Left cardiac atrium (tissue), 4 donors: ENCODE measurements at regions not wholly inside any gene's neighbourhood (a gene's known extent, or its start where the extent isn't known, plus 50 kb on each side); places are given as distances from the start of the nearest gene placed in this dataset.

ENCODE experiments used
- ATAC-seq, 2 donors: fragments of 200-7000 bp; cut with Tn5 transposase; one replicate each; pipeline ENCODE4 v1.9.1; 2020; ENCODE audit warnings: mild to moderate bottlenecking in 2 of 2, moderate library complexity in 2 of 2
- DNase-seq: peaks from one replicate; pipeline ENCODE4 v3.0.0-alpha.2; 2020
- intact Hi-C, 2 donors: fragments of 100-400 bp; cut with DNase I; formaldehyde crosslinking; loops; one replicate each; pipeline versions ENCODE4 v1.14.1 to v1.15.1; 2022 to 2023
- donor health status: DM: no; HTN: yes; CAD: no.
- donor health status: DM: no; HTN: yes; CAD: no; lungs with severe emphysema.
- donor health status: DM: yes; HTN: yes; CAD: no.
- donor health status: Dilated cardiomyopathy.

DNA sequence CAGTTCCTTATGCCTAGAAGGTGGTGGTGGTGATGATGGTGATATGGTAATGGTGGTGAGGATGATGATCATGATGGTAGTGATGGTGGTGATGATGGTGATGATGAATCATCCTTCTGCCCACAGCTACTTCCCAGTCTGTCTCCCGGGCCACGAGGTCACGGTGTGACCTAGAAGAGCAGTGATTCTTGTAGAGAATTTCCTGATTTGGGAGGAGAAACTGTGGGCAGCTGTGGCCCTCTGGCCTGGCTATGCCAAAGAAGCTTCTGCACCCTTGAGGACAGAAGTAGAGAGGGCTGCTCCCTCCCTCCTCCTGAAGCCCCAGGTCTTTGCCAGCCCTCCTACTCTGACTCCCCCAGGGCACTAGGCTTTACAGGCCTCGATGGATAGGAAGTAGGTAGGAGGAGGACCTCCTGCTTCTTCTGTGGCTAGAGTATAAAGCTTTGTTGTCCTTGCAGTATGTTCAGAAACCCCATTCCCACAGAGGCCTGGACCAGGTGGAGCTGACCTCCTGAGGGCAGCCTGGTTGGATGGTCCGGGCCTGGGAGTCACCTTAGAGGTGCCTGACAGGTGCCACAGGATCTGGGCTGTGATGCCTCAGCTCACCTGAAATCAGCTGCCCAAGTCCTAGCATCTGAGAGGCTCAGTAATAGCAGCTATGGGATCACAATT, 57.9 kb upstream of the EPAS1 start:
- ATAC-seq, result peak in 1 of 2 donors; percentile 31
- intact Hi-C loops, result no loop called here
- DNase-seq, result no peak

DNA sequence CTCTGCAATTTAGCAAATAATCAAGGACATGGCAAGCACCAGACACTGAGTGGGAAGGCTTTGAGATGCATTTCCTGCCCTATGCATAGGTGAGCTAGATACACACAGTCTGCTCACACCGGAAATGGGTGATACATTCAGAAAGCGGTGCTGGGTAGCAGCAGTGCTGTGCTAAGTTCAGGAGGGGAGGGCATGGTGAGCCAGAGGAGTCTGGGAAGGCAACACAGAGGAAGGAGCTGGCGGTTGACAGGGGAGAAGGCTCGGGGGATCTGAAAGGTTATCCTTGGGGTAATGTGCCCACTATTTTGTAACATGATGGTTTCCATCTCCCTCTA, 57.4 kb upstream of the EPAS1 start:
- peak; percentile 41 to 45 for ATAC-seq
- DNase-seq, result no peak
- intact Hi-C loops, result no loop called here

DNA sequence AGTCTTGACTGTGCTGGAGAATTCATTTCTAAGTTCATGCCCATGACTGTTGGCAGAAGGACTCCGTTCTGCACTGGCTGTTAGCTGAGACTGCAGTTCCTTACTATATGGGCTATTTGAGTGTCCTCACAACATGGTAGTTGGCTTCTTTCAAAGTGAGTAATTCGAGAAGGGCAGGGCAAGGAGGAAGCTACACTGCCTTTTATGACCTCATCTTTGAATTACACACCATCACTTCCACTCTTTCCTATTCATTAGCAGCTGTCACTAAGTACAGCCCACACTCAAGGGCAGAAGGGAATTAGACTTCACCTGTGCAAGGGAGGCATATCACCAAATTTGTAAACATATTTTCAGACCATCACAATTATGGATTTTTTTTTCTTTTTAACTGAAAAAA, 55.9 kb upstream of the EPAS1 start:
- DNase-seq (no peak), ATAC-seq (no peak)
- intact Hi-C loops, result no loop called here

DNA sequence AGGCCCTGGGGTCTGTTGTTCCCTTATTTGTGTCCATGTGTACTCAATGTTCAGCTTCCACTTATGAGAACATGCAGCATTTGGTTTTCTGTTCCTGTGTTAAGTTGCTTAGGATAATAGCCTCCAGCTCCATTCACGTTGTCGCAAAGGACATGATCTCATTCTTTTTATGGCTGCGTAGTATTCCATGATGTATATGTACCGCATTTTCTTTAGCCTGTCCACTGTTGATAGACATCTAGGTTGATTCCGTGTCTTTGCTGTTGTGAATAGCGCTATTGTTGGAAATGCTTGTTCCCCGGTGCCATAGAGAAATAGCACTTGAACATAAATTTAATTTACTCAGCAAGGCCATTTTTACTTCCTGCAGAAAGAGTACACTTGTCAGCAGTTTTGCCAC, 51.3 kb upstream of the EPAS1 start:
- no peak for DNase-seq
- no peak for ATAC-seq
- intact Hi-C loops, result no loop called here

DNA sequence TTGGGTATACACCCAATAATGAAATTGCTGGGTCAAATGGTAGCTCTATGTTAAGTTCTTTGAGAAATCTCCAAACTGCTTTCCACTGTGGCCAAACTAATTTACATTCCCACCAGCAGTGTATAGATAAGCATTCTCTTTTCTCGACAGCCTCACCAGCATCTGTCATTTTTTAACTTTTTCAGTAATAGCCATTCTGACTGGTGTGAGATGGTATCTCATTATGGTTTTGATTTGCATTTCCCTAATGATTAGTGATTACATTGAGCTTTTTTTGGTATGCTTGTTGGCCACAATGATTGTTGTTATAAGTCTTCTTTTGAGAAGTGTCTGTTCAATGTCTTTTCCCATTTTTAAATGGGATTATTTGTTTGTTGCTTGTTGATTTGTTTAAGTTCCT, 50.4 kb upstream of the EPAS1 start:
- ATAC-seq (no peak), DNase-seq (no peak)
- intact Hi-C loops, result no loop called here
